ENCODE measurements at regions not wholly inside any gene's neighbourhood (a gene's known extent, or its start where the extent isn't known, plus 50 kb on each side); places are given as distances from the start of the nearest gene placed in this dataset.
A peak's percentile ranks its signal among the peaks of the same experiment; 100 is the strongest.

- no peak for DNase-seq (ENCODE audit: low spot score in 2 of 2)
- no peaks in the 10 kb centered on the region for H3K36me3 ChIP-seq (replicated peaks)
- H3K27me3 ChIP-seq (ENCODE audit: low read depth): no peaks in the 10 kb centered on the region
- no peaks in the 10 kb centered on the region for H3K9me3 ChIP-seq
- in situ Hi-C loops (cut with MboI; ENCODE audit: low sequenced_read_pairs): no loop called here
- H3K4me1 ChIP-seq: no peaks in the 10 kb centered on the region
- H3K4me3 ChIP-seq: no peak overlapping the region
These were observed 331.4 kb upstream of the TMEM229A start for GRCh38 chr7:124364283-124364682.

GRCh38 chr7:124354201-124354600 is 321.3 kb upstream of the TMEM229A start:
- no peak for DNase-seq (ENCODE audit: low spot score in 2 of 2)
- H3K4me1 ChIP-seq: no peaks in the 10 kb centered on the region
- no peaks in the 10 kb centered on the region for H3K27me3 ChIP-seq (ENCODE audit: low read depth)
- H3K36me3 ChIP-seq (replicated peaks): no peaks in the 10 kb centered on the region
- H3K4me3 ChIP-seq: no peak overlapping the region
- H3K9me3 ChIP-seq: no peaks in the 10 kb centered on the region
- in situ Hi-C loops (cut with MboI; ENCODE audit: low sequenced_read_pairs): no loop called here

GRCh38 chr7:124351950-124352349 is 319.1 kb upstream of the TMEM229A start:
- in situ Hi-C loops (cut with MboI; ENCODE audit: low sequenced_read_pairs): no loop called here
- Histone ChIP-seq H3K4me3 (no peak overlapping the region), H3K4me1 (no peaks in the 10 kb centered on the region), H3K9me3 (no peaks in the 10 kb centered on the region), H3K36me3 (replicated peaks) (no peaks in the 10 kb centered on the region), H3K27me3 (ENCODE audit: low read depth) (no peaks in the 10 kb centered on the region)
- no peak for DNase-seq (ENCODE audit: low spot score in 2 of 2)

- H3K4me3 ChIP-seq: no peak overlapping the region
- in situ Hi-C loops (cut with MboI; ENCODE audit: low sequenced_read_pairs): no loop called here
- H3K9me3 ChIP-seq: no peaks in the 10 kb centered on the region
- no peaks in the 10 kb centered on the region for H3K4me1 ChIP-seq
- H3K36me3 ChIP-seq (replicated peaks): no peaks in the 10 kb centered on the region
- peak in 1 of 2 experiments; percentile 17 for DNase-seq (ENCODE audit: low spot score in 2 of 2)
- no peaks in the 10 kb centered on the region for H3K27me3 ChIP-seq (ENCODE audit: low read depth)
These were observed 316.6 kb upstream of the TMEM229A start for GRCh38 chr7:124349443-124349842.

GRCh38 chr7:124338861-124339260 is 306.0 kb upstream of the TMEM229A start:
- in situ Hi-C loops (cut with MboI; ENCODE audit: low sequenced_read_pairs): no loop called here

GRCh38 chr7:124330731-124331407 is 298.0 kb upstream of the TMEM229A start:
- no peaks in the 10 kb centered on the region for H3K4me1 ChIP-seq
- in situ Hi-C loops (cut with MboI; ENCODE audit: low sequenced_read_pairs): no loop called here
- no peaks in the 10 kb centered on the region for H3K9me3 ChIP-seq
- no peaks in the 10 kb centered on the region for H3K27me3 ChIP-seq (ENCODE audit: low read depth)
- H3K4me3 ChIP-seq: no peak overlapping the region
- no peaks in the 10 kb centered on the region for H3K36me3 ChIP-seq (replicated peaks)
- DNase-seq (ENCODE audit: low spot score in 2 of 2): no peak

More at GRCh38 chr7:124338861-124339260, 306.0 kb upstream of the TMEM229A start:
- Histone ChIP-seq H3K27me3 (ENCODE audit: low read depth) (no peaks in the 10 kb centered on the region; the same call in 1 of the 2 replicates), H3K36me3 (replicated peaks) (no peaks in the 10 kb centered on the region), H3K4me3 (no peak overlapping the region), H3K4me1 (no peaks in the 10 kb centered on the region), H3K9me3 (no peaks in the 10 kb centered on the region)
- DNase-seq (ENCODE audit: low spot score in 2 of 2): no peak

GRCh38 chr7:124328774-124329173 is 295.9 kb upstream of the TMEM229A start:
- DNase-seq (ENCODE audit: low spot score in 2 of 2): no peak
- Histone ChIP-seq H3K4me3 (no peak overlapping the region), H3K9me3 (no peaks in the 10 kb centered on the region), H3K36me3 (replicated peaks) (no peaks in the 10 kb centered on the region), H3K4me1 (no peaks in the 10 kb centered on the region), H3K27me3 (ENCODE audit: low read depth) (no peaks in the 10 kb centered on the region)
- in situ Hi-C loops (cut with MboI; ENCODE audit: low sequenced_read_pairs): no loop called here

- Histone ChIP-seq H3K36me3 (replicated peaks) (no peaks in the 10 kb centered on the region), H3K4me1 (no peaks in the 10 kb centered on the region), H3K9me3 (no peaks in the 10 kb centered on the region), H3K4me3 (no peak overlapping the region), H3K27me3 (ENCODE audit: low read depth) (no peaks in the 10 kb centered on the region)
- in situ Hi-C loops (cut with MboI; ENCODE audit: low sequenced_read_pairs): no loop called here
- DNase-seq (ENCODE audit: low spot score in 2 of 2): no peak
These were observed 291.4 kb upstream of the TMEM229A start for GRCh38 chr7:124324262-124324661.

- Histone ChIP-seq H3K36me3 (replicated peaks) (no peaks in the 10 kb centered on the region), H3K4me1 (no peaks in the 10 kb centered on the region), H3K9me3 (no peaks in the 10 kb centered on the region), H3K4me3 (no peak overlapping the region), H3K27me3 (ENCODE audit: low read depth) (no peaks in the 10 kb centered on the region)
- in situ Hi-C loops (cut with MboI; ENCODE audit: low sequenced_read_pairs): no loop called here
- no peak for DNase-seq (ENCODE audit: low spot score in 2 of 2)
These were observed 290.7 kb upstream of the TMEM229A start for GRCh38 chr7:124323597-124323996.

GRCh38 chr7:124322561-124322960 is 289.7 kb upstream of the TMEM229A start:
- Histone ChIP-seq H3K4me1 (no peaks in the 10 kb centered on the region), H3K36me3 (replicated peaks) (no peaks in the 10 kb centered on the region), H3K4me3 (no peak overlapping the region), H3K9me3 (no peaks in the 10 kb centered on the region), H3K27me3 (ENCODE audit: low read depth) (no peaks in the 10 kb centered on the region)
- in situ Hi-C loops (cut with MboI; ENCODE audit: low sequenced_read_pairs): no loop called here
- DNase-seq (ENCODE audit: low spot score in 2 of 2): no peak

- DNase-seq (ENCODE audit: low spot score in 2 of 2): no peak
- in situ Hi-C loops (cut with MboI; ENCODE audit: low sequenced_read_pairs): no loop called here
- no peak overlapping the region for H3K4me3 ChIP-seq
These were observed 286.0 kb upstream of the TMEM229A start for GRCh38 chr7:124318721-124319450.

GRCh38 chr7:124310934-124311390 is 278.1 kb upstream of the TMEM229A start:
- H3K9me3 ChIP-seq: no peaks in the 10 kb centered on the region
- no peaks in the 10 kb centered on the region for H3K36me3 ChIP-seq (replicated peaks)
- H3K27me3 ChIP-seq (ENCODE audit: low read depth): no peaks in the 10 kb centered on the region
- in situ Hi-C loops (cut with MboI; ENCODE audit: low sequenced_read_pairs): no loop called here
- H3K4me1 ChIP-seq: no peaks in the 10 kb centered on the region
- no peak for DNase-seq (ENCODE audit: low spot score in 2 of 2)
- no peak overlapping the region for H3K4me3 ChIP-seq

More at GRCh38 chr7:124318721-124319450, 286.0 kb upstream of the TMEM229A start:
- H3K27me3 ChIP-seq (ENCODE audit: low read depth): no peaks in the 10 kb centered on the region
- no peaks in the 10 kb centered on the region for H3K9me3 ChIP-seq
- H3K4me1 ChIP-seq: no peaks in the 10 kb centered on the region
- H3K36me3 ChIP-seq (replicated peaks): no peaks in the 10 kb centered on the region

GRCh38 chr7:124308384-124308783 is 275.5 kb upstream of the TMEM229A start:
- H3K4me1 ChIP-seq: no peaks in the 10 kb centered on the region
- H3K36me3 ChIP-seq (replicated peaks): no peaks in the 10 kb centered on the region
- no peaks in the 10 kb centered on the region for H3K27me3 ChIP-seq (ENCODE audit: low read depth)
- no peak for DNase-seq (ENCODE audit: low spot score in 2 of 2)
- no peaks in the 10 kb centered on the region for H3K9me3 ChIP-seq
- in situ Hi-C loops (cut with MboI; ENCODE audit: low sequenced_read_pairs): no loop called here
- H3K4me3 ChIP-seq: no peak overlapping the region

GRCh38 chr7:124295289-124295688 is 262.4 kb upstream of the TMEM229A start:
- H3K4me3 ChIP-seq: no peak overlapping the region
- H3K4me1 ChIP-seq: no peaks in the 10 kb centered on the region
- in situ Hi-C loops (cut with MboI; ENCODE audit: low sequenced_read_pairs): no loop called here
- DNase-seq (ENCODE audit: low spot score in 2 of 2): no peak
- no peaks in the 10 kb centered on the region for H3K36me3 ChIP-seq (replicated peaks)
- no peaks in the 10 kb centered on the region for H3K9me3 ChIP-seq
- H3K27me3 ChIP-seq (ENCODE audit: low read depth): no peaks in the 10 kb centered on the region

All from HAP-1 (cell line).